ENCODE measurements at regions not wholly inside any gene's neighbourhood (a gene's known extent, or its start where the extent isn't known, plus 50 kb on each side); places are given as distances from the start of the nearest gene placed in this dataset.
"Not testable (repeated sequence)": the region's sequence is repeated elsewhere in the genome, so short reads cannot be mapped to it uniquely, and the experiment has no call there.

- DNase-seq (ENCODE audit: low read depth) = no peak
Measured at GRCh38 chr2:3899536-3900155, 196.3 kb downstream of the DCDC2C start.

- DNase-seq (ENCODE audit: low read depth) = no peak
Measured at GRCh38 chr2:3902131-3902530, 198.8 kb downstream of the DCDC2C start.

GRCh38 chr2:3904061-3904460, 200.7 kb downstream of the DCDC2C start:
- DNase-seq (ENCODE audit: low read depth) = no peak

- DNase-seq (ENCODE audit: low read depth) = not testable (repeated sequence)
Measured at GRCh38 chr2:3908498-3908897, 205.1 kb downstream of the DCDC2C start.

GRCh38 chr2:3911882-3912455, 208.6 kb downstream of the DCDC2C start:
- DNase-seq (ENCODE audit: low read depth) = no peak

GRCh38 chr2:3913166-3913565, 209.8 kb downstream of the DCDC2C start:
- DNase-seq (ENCODE audit: low read depth) = no peak

GRCh38 chr2:3914241-3914640, 210.9 kb downstream of the DCDC2C start:
- no peak for DNase-seq (ENCODE audit: low read depth)

- DNase-seq (ENCODE audit: low read depth) = no peak
Measured at GRCh38 chr2:3927031-3927430, 223.7 kb downstream of the DCDC2C start.

- DNase-seq (ENCODE audit: low read depth) = no peak
Measured at GRCh38 chr2:3929374-3929773, 226.0 kb downstream of the DCDC2C start.

- DNase-seq (ENCODE audit: low read depth) = no peak
Measured at GRCh38 chr2:3930246-3930645, 226.9 kb downstream of the DCDC2C start.

- no peak for DNase-seq (ENCODE audit: low read depth)
Measured at GRCh38 chr2:3940661-3941060, 237.3 kb downstream of the DCDC2C start.

- no peak for DNase-seq (ENCODE audit: low read depth)
Measured at GRCh38 chr2:3942841-3943240, 239.5 kb downstream of the DCDC2C start.

- no peak for DNase-seq (ENCODE audit: low read depth)
Measured at GRCh38 chr2:3944071-3944470, 240.7 kb downstream of the DCDC2C start.

GRCh38 chr2:3944841-3945240, 241.5 kb downstream of the DCDC2C start:
- DNase-seq (ENCODE audit: low read depth) = no peak

GRCh38 chr2:3948191-3948590, 244.8 kb downstream of the DCDC2C start:
- no peak for DNase-seq (ENCODE audit: low read depth)

GRCh38 chr2:3951131-3951954, 248.0 kb downstream of the DCDC2C start:
- no peak for DNase-seq (ENCODE audit: low read depth)

- no peak for DNase-seq (ENCODE audit: low read depth)
Measured at GRCh38 chr2:3952866-3953516, 249.6 kb downstream of the DCDC2C start.

- no peak for DNase-seq (ENCODE audit: low read depth)
Measured at GRCh38 chr2:3954261-3954660, 250.9 kb downstream of the DCDC2C start.

GRCh38 chr2:3956406-3956805, 253.0 kb downstream of the DCDC2C start:
- no peak for DNase-seq (ENCODE audit: low read depth)

- DNase-seq (ENCODE audit: low read depth) = no peak
Measured at GRCh38 chr2:3956892-3957291, 253.5 kb downstream of the DCDC2C start.

GRCh38 chr2:3958465-3958864, 255.1 kb downstream of the DCDC2C start:
- DNase-seq (ENCODE audit: low read depth) = no peak

GRCh38 chr2:3958969-3959368, 255.6 kb downstream of the DCDC2C start:
- DNase-seq (ENCODE audit: low read depth) = no peak

- DNase-seq (ENCODE audit: low read depth) = peak; percentile 19
Measured at GRCh38 chr2:3959372-3959771, 256.0 kb downstream of the DCDC2C start.
